ENCODE measurements at regions not wholly inside any gene's neighbourhood (a gene's known extent, or its start where the extent isn't known, plus 50 kb on each side); places are given as distances from the start of the nearest gene placed in this dataset.
"Not testable (repeated sequence)": the region's sequence is repeated elsewhere in the genome, so short reads cannot be mapped to it uniquely, and the experiment has no call there.

DNA sequence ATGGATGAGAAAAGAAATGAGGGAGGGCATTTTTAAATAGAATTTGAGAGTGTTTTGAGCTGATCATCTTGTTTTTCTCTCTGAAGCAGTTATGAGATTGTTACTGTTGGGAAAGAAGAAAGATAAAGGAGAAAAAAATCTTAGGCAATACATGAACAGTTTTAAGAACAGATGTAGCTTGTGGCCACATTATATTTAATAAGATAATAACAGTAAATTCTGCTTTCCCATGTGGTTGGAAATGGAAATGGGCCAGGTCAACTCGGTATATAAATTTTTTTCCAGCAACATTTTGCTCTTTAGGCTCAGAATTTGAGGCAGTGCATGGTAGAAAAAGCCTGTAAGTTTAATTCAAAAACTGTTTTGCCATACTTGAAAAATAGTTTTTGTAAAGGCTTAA is 118.7 kb downstream of the POSTN start:
- TF ChIP-seq CTCF (IDR thresholded peaks at IDR 0.05; ENCODE audit: low read depth, low read length, missing control alignments), result no peak

GRCh38 chr13:37476874-37477273 is 121.7 kb downstream of the POSTN start:
- in situ Hi-C loops (cut with HindIII; ENCODE audit: low sequenced_read_pairs), result no loop called here

More for the DNA sequence above, 118.7 kb downstream of the POSTN start:
- no peak overlapping the region for H3K4me3 ChIP-seq (ENCODE audit: low read depth, low read length)
- DNase-seq (ENCODE audit: low read depth), result no peak
- in situ Hi-C loops (cut with HindIII; ENCODE audit: low sequenced_read_pairs), result no loop called here

GRCh38 chr13:37475966-37476365 is 122.6 kb downstream of the POSTN start:
- no peak overlapping the region for H3K4me3 ChIP-seq (ENCODE audit: low read depth, low read length)
- no peak for DNase-seq (ENCODE audit: low read depth)
- no peak for TF ChIP-seq CTCF (IDR thresholded peaks at IDR 0.05; ENCODE audit: low read depth, low read length, missing control alignments)
- in situ Hi-C loops (cut with HindIII; ENCODE audit: low sequenced_read_pairs), result no loop called here

More at GRCh38 chr13:37476874-37477273, 121.7 kb downstream of the POSTN start:
- DNase-seq (ENCODE audit: low read depth), result no peak
- no peak overlapping the region for H3K4me3 ChIP-seq (ENCODE audit: low read depth, low read length)
- TF ChIP-seq CTCF (IDR thresholded peaks at IDR 0.05; ENCODE audit: low read depth, low read length, missing control alignments), result no peak

- in situ Hi-C loops (cut with HindIII; ENCODE audit: low sequenced_read_pairs), result no loop called here
- no peak overlapping the region for H3K4me3 ChIP-seq (ENCODE audit: low read depth, low read length)
- TF ChIP-seq CTCF (IDR thresholded peaks at IDR 0.05; ENCODE audit: low read depth, low read length, missing control alignments), result no peak
- DNase-seq (ENCODE audit: low read depth), result no peak
Observed at GRCh38 chr13:37475151-37475550, 123.4 kb downstream of the POSTN start.

DNA sequence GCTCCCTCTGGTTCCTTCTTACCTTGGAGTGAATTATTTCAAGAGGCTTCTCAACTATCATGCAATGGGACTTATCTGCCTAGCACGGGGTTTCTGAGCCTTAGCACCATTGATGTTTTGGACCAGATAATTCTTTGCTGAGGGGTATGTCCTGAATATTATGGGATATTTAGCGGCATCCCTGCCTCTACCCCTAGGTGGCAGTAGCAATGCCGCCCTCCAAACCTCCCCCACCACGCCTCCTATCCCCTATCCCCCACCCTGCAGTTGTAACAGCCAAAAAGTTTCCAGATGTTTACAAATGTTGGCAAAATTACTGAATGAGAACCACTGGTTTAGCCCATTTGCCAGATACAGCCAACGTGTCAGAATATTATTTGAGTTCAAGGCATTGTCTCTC is 125.5 kb downstream of the POSTN start:
- no peak overlapping the region for H3K4me3 ChIP-seq (ENCODE audit: low read depth, low read length)
- DNase-seq (ENCODE audit: low read depth), result no peak
- in situ Hi-C loops (cut with HindIII; ENCODE audit: low sequenced_read_pairs), result no loop called here
- TF ChIP-seq CTCF (IDR thresholded peaks at IDR 0.05; ENCODE audit: low read depth, low read length, missing control alignments), result no peak

GRCh38 chr13:37472266-37472665 is 126.3 kb downstream of the POSTN start:
- DNase-seq (ENCODE audit: low read depth); in situ Hi-C loops (cut with HindIII; ENCODE audit: low sequenced_read_pairs): not testable (repeated sequence)

GRCh38 chr13:37460166-37460565 is 138.4 kb downstream of the POSTN start:
- H3K4me3 ChIP-seq (ENCODE audit: low read depth, low read length), result no peak overlapping the region
- in situ Hi-C loops (cut with HindIII; ENCODE audit: low sequenced_read_pairs), result no loop called here
- DNase-seq (ENCODE audit: low read depth), result no peak

More at GRCh38 chr13:37472266-37472665, 126.3 kb downstream of the POSTN start:
- not testable (repeated sequence) for H3K4me3 ChIP-seq (ENCODE audit: low read depth, low read length)

More at GRCh38 chr13:37460166-37460565, 138.4 kb downstream of the POSTN start:
- TF ChIP-seq CTCF (IDR thresholded peaks at IDR 0.05; ENCODE audit: low read depth, low read length, missing control alignments), result no peak
